H9 (cell line): ENCODE measurements at regions not wholly inside any gene's neighbourhood (a gene's known extent, or its start where the extent isn't known, plus 50 kb on each side); places are given as distances from the start of the nearest gene placed in this dataset.

Experiments used
- DNase-seq: peaks from one replicate; pipeline ENCODE4 v3.0.0-alpha.2; 2017
- H2AFZ ChIP-seq: one replicate; pipeline ENCODE4 v1.6.1; 2013; ENCODE audit warnings: mild to moderate bottlenecking, low read length, control low read depth, moderate library complexity
- H2AK5ac ChIP-seq: 2 replicates; pipeline ENCODE4 v1.6.1; 2013; ENCODE audit warnings: low read length, control low read depth, mixed read lengths; ENCODE audit not compliant: insufficient read length
- H2BK120ac ChIP-seq: one replicate; pipeline ENCODE4 v1.6.1; 2013; ENCODE audit warnings: low read depth, mild to moderate bottlenecking, low read length, control low read depth, inconsistent platforms; ENCODE audit not compliant: poor library complexity, severe bottlenecking
- H2BK12ac ChIP-seq: 2 replicates; pipeline ENCODE4 v1.6.1; 2013; ENCODE audit warnings: low read length, control low read depth, mixed read lengths, low read depth; ENCODE audit not compliant: insufficient read length
- H2BK15ac ChIP-seq: 2 replicates; pipeline ENCODE4 v1.6.1; 2013; ENCODE audit warnings: low read depth, low read length, control low read depth
- H2BK20ac ChIP-seq: one replicate; pipeline ENCODE4 v1.6.1; 2013; ENCODE audit warnings: low read depth, mild to moderate bottlenecking, low read length, control low read depth, inconsistent platforms; ENCODE audit not compliant: poor library complexity, severe bottlenecking
- H2BK5ac ChIP-seq: 2 replicates; pipeline ENCODE4 v1.6.1; 2013; ENCODE audit warnings: low read length, control low read depth, mixed read lengths; ENCODE audit not compliant: insufficient read length
- H3K14ac ChIP-seq: 2 replicates; pipeline ENCODE4 v1.6.1; 2013; ENCODE audit warnings: low read length, control low read depth; ENCODE audit not compliant: insufficient read depth
- H3K18ac ChIP-seq: 2 replicates; pipeline ENCODE4 v1.6.1; 2013; ENCODE audit warnings: low read depth, mild to moderate bottlenecking, mixed read lengths, low read length, control low read depth; ENCODE audit not compliant: insufficient read length
- H3K23ac ChIP-seq: 2 replicates; pipeline ENCODE4 v1.6.1; 2013; ENCODE audit warnings: low read length, control low read depth, mixed read lengths, low read depth; ENCODE audit not compliant: insufficient read length
- H3K23me2 ChIP-seq: 2 replicates; pipeline ENCODE4 v1.6.1; 2013; ENCODE audit warnings: low read depth, mild to moderate bottlenecking, mixed read lengths, low read length, control low read depth; ENCODE audit not compliant: insufficient read length, poor library complexity, severe bottlenecking
- H3K27ac ChIP-seq: 2 replicates; pipeline ENCODE4 v1.5.1; 2013; ENCODE audit warnings: low read length, control low read depth, mixed read lengths, low read depth; ENCODE audit not compliant: insufficient read length
- H3K27me3 ChIP-seq: 2 replicates; pipeline ENCODE4 v1.6.1; 2013; ENCODE audit warnings: low read length, control low read depth, inconsistent platforms; ENCODE audit not compliant: insufficient read depth
- H3K4ac ChIP-seq: 2 replicates; pipeline ENCODE4 v1.6.1; 2013; ENCODE audit warnings: low read depth, mild to moderate bottlenecking, control low read depth, inconsistent platforms, low read length, moderate library complexity
- H3K4me1 ChIP-seq: 2 replicates; pipeline ENCODE4 v1.6.1; 2013; ENCODE audit warnings: low read length, control low read depth, inconsistent platforms; ENCODE audit not compliant: insufficient read depth
- H3K4me2 ChIP-seq: 2 replicates; pipeline ENCODE4 v1.6.1; 2013; ENCODE audit warnings: low read length, control low read depth, mixed read lengths; ENCODE audit not compliant: insufficient read length, insufficient read depth
- H3K56ac ChIP-seq: 2 replicates; pipeline ENCODE4 v1.6.1; 2013; ENCODE audit warnings: low read depth, mild to moderate bottlenecking, mixed read lengths, low read length, control low read depth; ENCODE audit not compliant: insufficient read length
- H3K79me1 ChIP-seq: 2 replicates; pipeline ENCODE4 v1.6.1; 2013; ENCODE audit warnings: low read depth, mild to moderate bottlenecking, moderate library complexity, low read length, control low read depth, inconsistent platforms; ENCODE audit not compliant: insufficient read depth, poor library complexity, severe bottlenecking
- H3K79me2 ChIP-seq: 2 replicates; pipeline ENCODE4 v1.6.1; 2013; ENCODE audit warnings: low read length, control low read depth, inconsistent platforms; ENCODE audit not compliant: insufficient read depth
- H3K9ac ChIP-seq: 2 replicates; pipeline ENCODE4 v1.6.1; 2013; ENCODE audit warnings: low read length, control low read depth, mixed read lengths; ENCODE audit not compliant: insufficient read length; ENCODE audit errors: extremely low read depth
- H3K9me3 ChIP-seq: one replicate; pipeline ENCODE4 v1.6.1; 2013; ENCODE audit warnings: low read depth, low read length, inconsistent platforms; ENCODE audit not compliant: control insufficient read depth
- H3T11ph ChIP-seq: one replicate; pipeline ENCODE4 v1.6.1; 2013; ENCODE audit warnings: mild to moderate bottlenecking, low read length, control low read depth, inconsistent platforms
- H4K20me1 ChIP-seq: one replicate; pipeline ENCODE4 v1.6.1; 2013; ENCODE audit not compliant: control insufficient read depth, insufficient read length, insufficient read depth
- H4K5ac ChIP-seq: 2 replicates; pipeline ENCODE4 v1.6.1; 2013; ENCODE audit warnings: low read depth, mild to moderate bottlenecking, mixed read lengths, low read length, control low read depth; ENCODE audit not compliant: insufficient read length
- H4K8ac ChIP-seq: replicated peaks from 2 replicates; pipeline ENCODE4 v1.6.1; 2013; ENCODE audit warnings: low read length, control low read depth, mixed read lengths, low read depth; ENCODE audit not compliant: insufficient read length
- H4K91ac ChIP-seq: 2 replicates; pipeline ENCODE4 v1.6.1; 2013; ENCODE audit warnings: low read depth, mild to moderate bottlenecking, moderate library complexity, mixed read lengths, low read length, control low read depth; ENCODE audit not compliant: insufficient read length
- H3K27ac Mint-ChIP-seq, 3 experiments: 2 replicates in 2 of 3; 3 replicates in 1 of 3; pipeline ENCODE4 v1.8.0; 2020 to 2021; ENCODE audit warnings: mixed read lengths in 3 of 3, mild to moderate bottlenecking in 1 of 3, moderate library complexity in 1 of 3
- H3K27me3 Mint-ChIP-seq: 2 replicates; pipeline ENCODE4 v1.8.0; 2021; ENCODE audit warnings: low read depth, mild to moderate bottlenecking, moderate library complexity, mixed read lengths
- H3K36me3 Mint-ChIP-seq, 3 experiments: 2 replicates in 2 of 3; 3 replicates in 1 of 3; pipeline ENCODE4 v1.8.0; 2020 to 2021; ENCODE audit warnings: low read depth in 3 of 3, mixed read lengths in 3 of 3; ENCODE audit not compliant: insufficient read depth in 1 of 3
- H3K4me1 Mint-ChIP-seq, 2 experiments: 2 replicates each; pipeline ENCODE4 v1.8.0; 2020; ENCODE audit warnings: mixed read lengths in 2 of 2
- H3K4me3 Mint-ChIP-seq, 2 experiments: 2 replicates in 1 of 2; 3 replicates in 1 of 2; pipeline ENCODE4 v1.8.0; 2020 to 2021; ENCODE audit warnings: mild to moderate bottlenecking in 2 of 2, mixed read lengths in 2 of 2, moderate library complexity in 1 of 2
- H3K9me3 Mint-ChIP-seq, 2 experiments: 2 replicates in 1 of 2; 3 replicates in 1 of 2; pipeline ENCODE4 v1.8.0; 2020; ENCODE audit warnings: mild to moderate bottlenecking in 2 of 2, mixed read lengths in 2 of 2, moderate library complexity in 1 of 2
- CTCF ChIP-seq: fragments of 200-600 bp; sonication (generic); conservative IDR thresholded peaks from 3 replicates; pipeline ENCODE4 v1.8.0; 2021; ENCODE audit warnings: antibody characterized with exemption, mild to moderate bottlenecking
- WGBS: extraction: QIAGEN DNeasy Blood & Tissue Kit; methylation state at CpG from one replicate; pipeline ENCODE4 v1.1.7; 2013; ENCODE audit warnings: missing lambda C conversion rate, low lambda C conversion rate, mixed read lengths; ENCODE audit not compliant: insufficient read length; ENCODE audit errors: extremely low coverage; 5-methylcytosine and 5-hydroxymethylcytosine counted together

- Histone ChIP-seq H3K9me3 (no peaks in the 10 kb centered on the region), H2BK20ac (no peak overlapping the region)
These were observed 683.5 kb upstream of the GRIA3 start for GRCh38 chrX:122500556-122500955.

More at GRCh38 chrX:122500556-122500955, 683.5 kb upstream of the GRIA3 start:
- no peak for DNase-seq
- H2AK5ac ChIP-seq, result no peak overlapping the region
- Mint-ChIP-seq H3K27me3 (no peaks in the 10 kb centered on the region; the same call in 1 of the 2 replicates), H3K4me3 (no peak overlapping the region), H3K4me1 (no peaks in the 10 kb centered on the region), H3K9me3 (peaks cover 15 to 63% of the 10 kb centered on the region in 2 experiments), H3K27ac (no peak overlapping the region), H3K36me3 (peaks cover 0 to 7% (median 6%) of the 10 kb centered on the region in 3 experiments; a peak in 2 of 7 replicates)
- no peak overlapping the region for H3K27ac ChIP-seq
- no peaks in the 10 kb centered on the region for H3K27me3 ChIP-seq
- H3K4me2 ChIP-seq, result no peak overlapping the region
- no peak overlapping the region for H4K5ac ChIP-seq
- H2BK120ac ChIP-seq, result no peak overlapping the region
- no peak overlapping the region for H3K4ac ChIP-seq
- no peak overlapping the region for H4K91ac ChIP-seq
- no peak overlapping the region for H3K56ac ChIP-seq
- no peak for TF ChIP-seq CTCF
- H3K23me2 ChIP-seq, result no peaks in the 10 kb centered on the region
- H4K8ac ChIP-seq, result no peak overlapping the region
- H3K4me1 ChIP-seq, result no peaks in the 10 kb centered on the region
- no peak overlapping the region for H3K23ac ChIP-seq
- no peak overlapping the region for H2BK12ac ChIP-seq
- no peaks in the 10 kb centered on the region for H3K79me2 ChIP-seq
- H3K9ac ChIP-seq, result no peak overlapping the region
- H2AFZ ChIP-seq, result no peak overlapping the region
- H2BK15ac ChIP-seq, result no peak overlapping the region
- no CpG with 5 or more reads among the region's 2 CpGs for WGBS
- no peaks in the 10 kb centered on the region for H3K79me1 ChIP-seq
- no peak overlapping the region for H3K18ac ChIP-seq
- no peak overlapping the region for H2BK5ac ChIP-seq
- H4K20me1 ChIP-seq, result no peaks in the 10 kb centered on the region
- H3K14ac ChIP-seq, result no peak overlapping the region
- H3T11ph ChIP-seq, result no peak overlapping the region
